Vagina (tissue), 2 donors: ENCODE measurements at regions not wholly inside any gene's neighbourhood (a gene's known extent, or its start where the extent isn't known, plus 50 kb on each side); places are given as distances from the start of the nearest gene placed in this dataset.

Source experiments
- DNase-seq, 2 donors: peaks; one replicate each; pipeline ENCODE4 v3.0.0-alpha.2; 2017; ENCODE audit errors: extremely low spot score in 2 of 2
- H3K27ac ChIP-seq: fragments of 200-600 bp; sonication (generic); one replicate; pipeline ENCODE4 v1.5.1; 2019
- H3K27me3 ChIP-seq: fragments of 200-600 bp; sonication (generic); one replicate; pipeline ENCODE4 v1.5.1; 2019
- H3K36me3 ChIP-seq, 2 donors: fragments of 200-600 bp; sonication (generic); one replicate each; pipeline ENCODE4 v1.5.1; 2017 to 2019
- H3K4me1 ChIP-seq: fragments of 200-600 bp; sonication (generic); one replicate; pipeline ENCODE4 v1.5.1; 2019
- H3K4me3 ChIP-seq, 2 donors: fragments of 200-600 bp; sonication (generic); 1 replicate in 1 of 2; 2 replicates in 1 of 2; pipeline ENCODE4 v1.5.1; 2016 to 2019
- H3K9me3 ChIP-seq: fragments of 200-600 bp; sonication (generic); one replicate; pipeline ENCODE4 v1.5.1; 2019
- CTCF ChIP-seq, 3 experiments: fragments of 450-650 bp in 2 of 3; fragments of 200-600 bp in 1 of 3; sonication (generic) in 1 of 3; IDR thresholded peaks; one replicate each; pipeline ENCODE4 v1.5.1; 2017 to 2019; ENCODE audit warnings: antibody characterized with exemption in 3 of 3, mild to moderate bottlenecking in 2 of 3, moderate library complexity in 2 of 3
- POLR2A ChIP-seq, 2 donors: fragments of 450-650 bp; IDR thresholded peaks; one replicate each; pipeline ENCODE4 v1.6.1; 2017; ENCODE audit warnings: antibody characterized with exemption in 2 of 2, mild to moderate bottlenecking in 2 of 2, moderate library complexity in 2 of 2
- POLR2AphosphoS5 ChIP-seq, 2 donors: sonication (generic); formaldehyde crosslinking; IDR thresholded peaks; one replicate each; pipeline ENCODE4 v1.9.0; 2017; ENCODE audit warnings: antibody characterized with exemption in 2 of 2, mild to moderate bottlenecking in 2 of 2, low read depth in 1 of 2; ENCODE audit not compliant: insufficient read depth in 1 of 2
- intact Hi-C: fragments of 100-400 bp; cut with DNase I; formaldehyde crosslinking; loops from one replicate; pipeline ENCODE4 v1.15.1; 2023

- Histone ChIP-seq H3K4me1 (no peaks in the 10 kb centered on the region), H3K27ac (no peak overlapping the region), H3K9me3 (no peaks in the 10 kb centered on the region), H3K36me3 (no peaks in the 10 kb centered on the region), H3K4me3 (no peak overlapping the region), H3K27me3 (no peaks in the 10 kb centered on the region)
- DNase-seq: no peak
- intact Hi-C loops: no loop called here
- TF ChIP-seq POLR2A (IDR thresholded peaks at IDR 0.05): no peak
- TF ChIP-seq POLR2AphosphoS5 (IDR thresholded peaks at IDR 0.05; ENCODE audit: insufficient read depth in 1 of 2, low read depth in 1 of 2): no peak
- TF ChIP-seq CTCF (IDR thresholded peaks at IDR 0.05): no peak
Observed at GRCh38 chr6:23266536-23266935, 697.2 kb downstream of the HDGFL1 start.

GRCh38 chr6:23267651-23268050 is 698.3 kb downstream of the HDGFL1 start:
- Histone ChIP-seq H3K27ac (no peak overlapping the region), H3K9me3 (no peaks in the 10 kb centered on the region), H3K36me3 (no peaks in the 10 kb centered on the region), H3K4me3 (no peak overlapping the region), H3K27me3 (no peaks in the 10 kb centered on the region), H3K4me1 (no peaks in the 10 kb centered on the region)
- no peak for DNase-seq
- TF ChIP-seq POLR2A (IDR thresholded peaks at IDR 0.05): no peak
- no peak for TF ChIP-seq POLR2AphosphoS5 (IDR thresholded peaks at IDR 0.05; ENCODE audit: insufficient read depth in 1 of 2, low read depth in 1 of 2)
- no peak for TF ChIP-seq CTCF (IDR thresholded peaks at IDR 0.05)
- intact Hi-C loops: no loop called here

- Histone ChIP-seq H3K36me3 (no peaks in the 10 kb centered on the region), H3K9me3 (no peaks in the 10 kb centered on the region), H3K4me3 (no peak overlapping the region), H3K4me1 (no peaks in the 10 kb centered on the region), H3K27ac (no peak overlapping the region), H3K27me3 (no peaks in the 10 kb centered on the region)
- DNase-seq: no peak
- TF ChIP-seq CTCF (IDR thresholded peaks at IDR 0.05): no peak
- no peak for TF ChIP-seq POLR2A (IDR thresholded peaks at IDR 0.05)
- TF ChIP-seq POLR2AphosphoS5 (IDR thresholded peaks at IDR 0.05; ENCODE audit: insufficient read depth in 1 of 2, low read depth in 1 of 2): no peak
- intact Hi-C loops: no loop called here
Observed at GRCh38 chr6:23268348-23268747, 699.0 kb downstream of the HDGFL1 start.

- Histone ChIP-seq H3K4me3 (no peak overlapping the region), H3K4me1 (no peaks in the 10 kb centered on the region), H3K27ac (no peak overlapping the region), H3K36me3 (no peaks in the 10 kb centered on the region), H3K9me3 (no peaks in the 10 kb centered on the region), H3K27me3 (no peaks in the 10 kb centered on the region)
- TF ChIP-seq POLR2AphosphoS5 (IDR thresholded peaks at IDR 0.05; ENCODE audit: insufficient read depth in 1 of 2, low read depth in 1 of 2) (no peak), CTCF (IDR thresholded peaks at IDR 0.05) (no peak), POLR2A (IDR thresholded peaks at IDR 0.05) (no peak)
- no peak for DNase-seq
- intact Hi-C loops: no loop called here
Observed at GRCh38 chr6:23269436-23269835, 700.1 kb downstream of the HDGFL1 start.

- no peaks in the 10 kb centered on the region for H3K27me3 ChIP-seq
- no peak for TF ChIP-seq CTCF (IDR thresholded peaks at IDR 0.05)
- no peak for TF ChIP-seq POLR2A (IDR thresholded peaks at IDR 0.05)
- no peak for TF ChIP-seq POLR2AphosphoS5 (IDR thresholded peaks at IDR 0.05; ENCODE audit: insufficient read depth in 1 of 2, low read depth in 1 of 2)
- no peak overlapping the region for H3K4me3 ChIP-seq
- intact Hi-C loops: no loop called here
- H3K36me3 ChIP-seq: no peaks in the 10 kb centered on the region
- no peaks in the 10 kb centered on the region for H3K9me3 ChIP-seq
- no peak overlapping the region for H3K27ac ChIP-seq
- H3K4me1 ChIP-seq: no peaks in the 10 kb centered on the region
- no peak for DNase-seq
Observed at GRCh38 chr6:23272536-23272935, 703.2 kb downstream of the HDGFL1 start.
